ENCODE measurements at regions not wholly inside any gene's neighbourhood (a gene's known extent, or its start where the extent isn't known, plus 50 kb on each side); places are given as distances from the start of the nearest gene placed in this dataset.

DNA sequence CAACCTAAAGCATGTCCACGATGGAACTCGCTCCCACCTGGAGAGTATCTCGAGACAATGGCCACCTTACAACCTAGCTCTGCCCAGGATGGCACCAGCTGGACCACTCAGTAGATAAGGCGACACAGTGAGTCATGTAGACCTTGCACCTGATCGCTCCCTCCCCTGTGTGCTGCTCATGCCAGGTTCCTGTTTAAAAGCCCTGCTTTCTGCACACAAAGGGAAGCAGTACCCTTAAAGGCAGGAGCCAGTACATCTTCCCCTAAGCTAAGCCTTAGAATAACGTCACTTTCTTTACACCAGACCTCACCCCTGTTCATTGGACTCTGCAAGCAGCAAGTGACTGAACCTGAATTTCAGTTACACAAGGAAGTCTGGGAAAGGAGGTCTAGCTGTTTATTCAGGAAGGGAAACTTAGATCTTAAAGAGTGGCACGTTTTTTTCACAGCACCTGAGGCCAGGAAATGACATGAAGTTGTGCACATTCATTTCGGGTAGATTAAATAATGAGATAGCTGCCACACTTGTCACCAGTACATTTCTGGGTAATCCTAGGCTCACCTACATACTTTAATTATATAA is 117.9 kb downstream of the MTPAP start:
- TF ChIP-seq TP53 (CRISPR knock-in tag; IDR thresholded peaks at IDR 0.05) (no peak), ZNF416 (CRISPR knock-in tag; IDR thresholded peaks at IDR 0.05) (no peak), MAX (CRISPR knock-in tag; IDR thresholded peaks at IDR 0.05) (no peak), E2F4 (CRISPR knock-in tag; IDR thresholded peaks at IDR 0.05; ENCODE audit: borderline replicate concordance, low read depth) (no peak), NR2C2 (CRISPR knock-in tag; IDR thresholded peaks at IDR 0.05) (no peak), GRHL2 (CRISPR knock-in tag; IDR thresholded peaks at IDR 0.05; ENCODE audit: insufficient replicate concordance, severe bottlenecking) (no peak), CTCF (IDR thresholded peaks at IDR 0.05) (no peak), ELF4 (CRISPR knock-in tag; IDR thresholded peaks at IDR 0.05; ENCODE audit: low read depth) (no peak), ETV6 (CRISPR knock-in tag; IDR thresholded peaks at IDR 0.05) (no peak), OVOL2 (CRISPR knock-in tag; IDR thresholded peaks at IDR 0.05; ENCODE audit: borderline replicate concordance) (no peak), CREB1 (CRISPR knock-in tag; IDR thresholded peaks at IDR 0.05) (no peak), TCF7 (CRISPR knock-in tag; IDR thresholded peaks at IDR 0.05; ENCODE audit: low read depth) (no peak)
- TF ChIP-seq, protein P1, sequence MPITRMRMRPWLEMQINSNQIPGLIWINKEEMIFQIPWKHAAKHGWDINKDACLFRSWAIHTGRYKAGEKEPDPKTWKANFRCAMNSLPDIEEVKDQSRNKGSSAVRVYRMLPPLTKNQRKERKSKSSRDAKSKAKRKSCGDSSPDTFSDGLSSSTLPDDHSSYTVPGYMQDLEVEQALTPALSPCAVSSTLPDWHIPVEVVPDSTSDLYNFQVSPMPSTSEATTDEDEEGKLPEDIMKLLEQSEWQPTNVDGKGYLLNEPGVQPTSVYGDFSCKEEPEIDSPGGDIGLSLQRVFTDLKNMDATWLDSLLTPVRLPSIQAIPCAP (CRISPR knock-in tag; IDR thresholded peaks at IDR 0.05): no peak
